Stimulated activated CD4-positive, alpha-beta T cell treated with anti-CD3 and anti-CD28 coated beads, Interleukin-15, amount 100 ng/mL, for 1 hour (primary cell): ENCODE measurements at regions not wholly inside any gene's neighbourhood (a gene's known extent, or its start where the extent isn't known, plus 50 kb on each side); places are given as distances from the start of the nearest gene placed in this dataset.
"Not testable (repeated sequence)": the region's sequence is repeated elsewhere in the genome, so short reads cannot be mapped to it uniquely, and the experiment has no call there.

Experiments
- DNase-seq, 2 donors: peaks; one replicate each; pipeline ENCODE4 v3.0.0-alpha.2; 2020; ENCODE audit warnings: low read depth in 1 of 2, low spot score in 1 of 2

- not testable (repeated sequence) for DNase-seq
Observed at GRCh38 chr11:109967136-109967535, 126.1 kb upstream of the ZC3H12C start.

DNA sequence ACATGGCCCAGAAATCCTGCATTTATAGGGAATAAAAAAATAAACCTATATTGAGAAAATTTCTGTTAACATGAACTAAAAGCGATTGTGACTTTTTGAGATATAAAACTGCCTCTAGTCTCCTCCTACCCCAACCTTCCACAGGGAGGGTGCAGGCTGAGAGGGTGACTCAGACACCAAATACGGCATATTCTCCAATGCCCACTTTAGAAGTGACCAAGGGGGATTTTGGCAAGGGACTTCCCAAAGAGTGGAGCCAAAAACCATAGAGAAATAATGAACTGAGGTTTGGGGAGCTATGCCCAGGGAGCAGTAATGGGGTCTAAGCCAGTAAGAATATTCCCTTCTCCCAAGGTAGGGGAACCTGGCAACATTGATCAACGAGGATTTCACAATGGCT is 124.9 kb upstream of the ZC3H12C start:
- no peak for DNase-seq

- DNase-seq, result no peak
Observed at GRCh38 chr11:109968781-109969180, 124.4 kb upstream of the ZC3H12C start.

- DNase-seq, result no peak
Observed at GRCh38 chr11:109970516-109971183, 122.5 kb upstream of the ZC3H12C start.

DNA sequence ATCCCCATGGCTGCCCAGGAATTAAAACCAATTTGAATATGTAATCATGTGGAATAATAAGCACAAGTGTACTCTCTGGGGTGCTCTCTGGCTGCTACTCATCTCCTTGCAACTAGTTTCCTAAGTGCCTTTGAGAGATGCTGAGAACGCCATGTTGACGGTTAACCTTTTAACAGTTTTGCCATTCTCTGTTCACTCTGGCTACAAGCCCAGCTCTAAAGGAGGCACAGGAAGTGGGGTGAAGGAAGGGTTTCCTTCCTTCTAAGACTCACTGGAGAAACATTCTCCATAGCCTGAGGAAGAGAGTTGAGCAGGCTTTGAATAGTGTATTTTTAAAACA is 122.0 kb upstream of the ZC3H12C start:
- no peak for DNase-seq

DNA sequence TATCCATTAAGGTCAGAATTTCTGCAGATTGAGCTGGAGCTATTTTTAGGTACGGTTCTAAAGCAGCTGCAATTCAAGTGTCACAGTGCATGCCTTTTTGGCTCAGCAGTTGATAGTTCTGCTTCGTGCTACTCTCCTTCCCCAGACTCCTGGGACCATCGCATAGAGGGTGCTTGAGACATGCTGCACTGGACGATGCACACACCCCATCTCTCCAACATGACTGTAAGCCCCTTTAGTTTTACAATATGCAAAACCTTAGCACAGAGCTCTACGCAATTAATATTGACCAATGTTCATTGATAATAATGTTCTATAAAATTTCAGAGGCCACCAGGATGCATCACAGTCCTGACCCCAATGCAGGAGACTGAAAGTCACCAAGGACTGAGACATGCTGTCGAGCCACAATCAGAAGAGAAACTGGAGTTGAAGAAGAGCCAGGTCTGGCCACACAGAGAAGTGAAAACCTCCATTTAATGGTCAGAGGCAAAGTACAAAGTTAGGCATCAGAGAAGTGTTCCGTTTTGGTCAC is 120.9 kb upstream of the ZC3H12C start:
- no peak for DNase-seq

DNA sequence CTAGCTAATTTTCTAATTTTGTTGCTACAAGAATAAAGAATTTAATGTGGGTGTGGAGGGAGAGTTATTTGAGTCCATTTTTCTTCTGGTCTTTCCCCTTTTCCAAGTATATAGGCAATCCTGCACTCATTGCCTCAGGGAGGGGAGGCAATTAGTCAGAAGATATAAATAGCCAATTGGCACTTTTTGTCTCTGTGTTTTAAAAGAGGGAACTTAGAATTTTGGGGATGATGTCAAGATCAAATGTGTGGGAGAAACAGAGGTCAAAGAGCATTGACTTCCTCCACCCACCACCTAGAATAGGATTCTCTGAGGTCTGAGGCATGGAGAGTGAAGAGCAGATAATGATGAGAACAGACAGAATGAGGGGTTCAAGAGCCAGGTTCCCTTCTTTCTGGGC is 120.3 kb upstream of the ZC3H12C start:
- no peak for DNase-seq

DNA sequence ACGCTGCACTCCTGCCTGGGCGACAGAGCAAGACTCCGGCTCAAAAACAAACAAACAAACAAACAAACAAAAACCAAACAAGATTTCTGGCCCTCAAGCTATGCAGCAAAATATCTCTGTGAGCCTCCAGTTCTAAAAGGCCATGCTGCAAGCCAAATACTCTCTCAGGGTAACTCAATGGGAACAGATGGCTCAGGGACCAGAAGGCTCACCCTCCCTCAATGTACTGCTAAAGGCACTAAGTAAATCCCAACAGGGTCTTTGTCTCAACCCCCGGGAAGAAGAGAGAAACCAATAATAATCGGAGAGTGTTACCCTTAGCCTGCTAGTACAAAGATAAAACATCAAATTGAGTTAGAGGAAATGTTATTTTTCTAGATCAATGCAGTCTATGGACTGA is 119.7 kb upstream of the ZC3H12C start:
- no peak for DNase-seq

GRCh38 chr11:109974523-109974922 is 118.7 kb upstream of the ZC3H12C start:
- DNase-seq, result no peak

- DNase-seq, result no peak
Observed at GRCh38 chr11:109978895-109979294, 114.3 kb upstream of the ZC3H12C start.

GRCh38 chr11:109981031-109981636 is 112.1 kb upstream of the ZC3H12C start:
- no peak for DNase-seq

DNA sequence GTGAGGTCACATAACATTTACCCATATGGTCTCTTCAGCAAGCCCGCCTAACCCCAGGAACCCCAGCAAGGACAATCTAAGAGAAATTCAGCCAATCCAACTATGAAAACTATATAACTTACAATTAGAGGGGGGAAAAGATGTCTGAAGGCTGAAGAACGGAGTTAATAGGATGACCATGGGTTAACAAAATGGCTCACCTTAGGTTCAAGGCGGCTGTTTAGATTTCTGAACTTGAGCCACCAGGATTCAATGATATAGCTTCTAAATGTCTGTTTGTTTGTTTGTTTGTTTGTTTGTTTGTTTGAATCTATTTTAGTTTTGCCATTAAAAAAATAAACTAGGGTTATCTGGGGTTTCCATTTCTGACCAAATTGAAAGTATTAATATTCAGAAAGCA is 109.8 kb upstream of the ZC3H12C start:
- no peak for DNase-seq

DNA sequence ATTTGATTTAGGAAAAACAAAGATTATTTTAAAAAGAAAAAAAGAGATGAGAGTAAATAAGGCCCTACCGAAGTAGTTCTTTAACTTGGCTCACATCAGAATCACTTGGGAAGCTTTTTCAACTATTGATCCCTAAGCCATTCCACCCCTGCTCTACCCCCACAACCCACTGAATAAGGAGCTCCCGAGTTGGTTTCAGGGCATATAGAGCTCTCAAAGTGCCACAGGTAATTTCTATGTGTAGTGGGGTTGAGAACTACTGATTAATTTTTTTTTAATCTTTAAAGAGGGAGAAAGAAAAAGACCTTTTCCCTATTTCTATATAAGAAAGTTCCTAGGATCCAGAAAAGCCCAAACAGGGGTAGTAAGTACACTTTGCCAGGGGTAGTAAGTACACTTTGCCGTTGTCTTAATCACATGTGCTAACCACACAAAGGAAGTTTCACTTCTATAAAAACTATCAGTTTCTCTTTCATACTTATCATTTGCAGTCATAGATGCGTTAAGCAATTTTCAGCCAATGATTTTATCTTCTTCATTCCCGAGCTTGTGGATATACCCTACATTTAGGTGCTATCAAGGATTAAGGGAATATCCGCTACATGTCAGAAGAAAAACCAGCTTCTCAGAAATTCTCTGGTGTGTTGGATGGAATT is 108.4 kb upstream of the ZC3H12C start:
- DNase-seq, result no peak

DNA sequence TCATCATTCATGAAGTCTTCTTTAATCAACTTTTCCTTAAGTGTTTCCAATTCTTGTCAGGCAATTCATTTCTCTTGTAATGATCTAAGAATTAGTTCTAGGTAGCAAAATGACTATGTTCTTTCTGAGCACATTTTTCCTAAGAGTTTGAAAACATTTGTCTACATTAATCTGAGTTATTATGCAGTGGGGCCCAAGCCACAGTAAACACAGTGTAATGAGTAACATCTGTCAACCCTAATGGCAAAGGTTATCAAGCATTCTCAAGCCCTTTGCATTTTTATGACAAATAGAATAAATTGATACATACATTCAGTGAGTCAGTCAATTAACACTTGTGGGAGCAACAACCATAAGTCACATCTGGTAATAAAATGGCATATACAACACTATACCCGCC is 106.7 kb upstream of the ZC3H12C start:
- no peak for DNase-seq

DNA sequence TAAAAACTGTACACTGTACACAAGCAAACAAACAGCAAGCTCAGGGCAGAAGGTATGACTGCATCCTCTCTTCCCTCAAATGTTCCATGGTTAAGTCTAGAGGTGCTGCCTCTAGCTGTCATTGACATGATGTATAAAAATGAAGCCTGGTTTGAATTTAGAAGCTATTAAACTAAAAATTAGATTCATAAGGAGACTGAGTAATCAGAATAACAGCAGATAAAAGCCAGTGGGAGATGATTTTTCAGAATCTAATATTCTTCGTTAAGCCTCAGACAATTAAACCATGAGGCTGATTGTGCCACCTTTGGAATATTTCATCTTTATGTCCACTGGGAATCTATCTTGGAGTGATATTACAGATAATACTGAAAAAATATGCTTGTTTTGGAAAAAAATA is 101.4 kb upstream of the ZC3H12C start:
- no peak for DNase-seq

DNA sequence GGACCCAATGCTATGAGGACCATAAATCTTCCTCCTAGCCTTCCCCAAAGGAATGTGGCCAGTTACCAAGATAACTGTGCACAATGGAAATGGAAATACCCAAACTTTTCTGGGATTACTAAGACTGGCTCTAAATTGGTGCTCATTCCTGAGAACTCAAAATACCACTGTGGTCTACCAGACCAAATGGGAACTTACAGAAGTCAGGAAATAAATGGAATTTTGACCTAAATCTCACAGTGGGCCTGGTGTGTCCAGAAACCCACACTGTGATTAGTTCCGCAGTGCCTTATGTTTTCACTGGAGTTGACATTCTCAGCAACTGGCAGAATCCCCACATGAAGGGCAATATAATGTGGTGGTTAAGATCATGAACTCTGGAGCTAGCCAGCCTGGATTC is 99.4 kb upstream of the ZC3H12C start:
- no peak for DNase-seq

DNA sequence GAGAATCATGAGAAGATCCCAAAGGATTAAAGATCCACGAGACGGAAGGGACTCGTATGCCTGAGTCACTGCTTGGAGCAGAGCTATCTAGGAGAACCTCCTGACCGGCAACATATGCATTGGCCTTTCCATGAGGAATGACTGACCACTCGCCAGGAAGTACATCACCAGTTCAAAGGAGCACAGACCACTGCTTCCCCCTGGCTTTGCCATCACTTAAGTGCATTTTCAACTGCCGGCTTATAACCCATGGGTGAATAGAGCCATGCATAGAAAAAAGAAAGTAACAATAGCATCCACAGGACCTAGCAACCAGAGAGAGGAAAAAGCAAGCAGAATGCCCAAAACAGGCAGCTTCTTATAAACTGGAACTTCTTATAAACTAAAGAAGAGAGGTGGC is 98.3 kb upstream of the ZC3H12C start:
- DNase-seq, result no peak

DNA sequence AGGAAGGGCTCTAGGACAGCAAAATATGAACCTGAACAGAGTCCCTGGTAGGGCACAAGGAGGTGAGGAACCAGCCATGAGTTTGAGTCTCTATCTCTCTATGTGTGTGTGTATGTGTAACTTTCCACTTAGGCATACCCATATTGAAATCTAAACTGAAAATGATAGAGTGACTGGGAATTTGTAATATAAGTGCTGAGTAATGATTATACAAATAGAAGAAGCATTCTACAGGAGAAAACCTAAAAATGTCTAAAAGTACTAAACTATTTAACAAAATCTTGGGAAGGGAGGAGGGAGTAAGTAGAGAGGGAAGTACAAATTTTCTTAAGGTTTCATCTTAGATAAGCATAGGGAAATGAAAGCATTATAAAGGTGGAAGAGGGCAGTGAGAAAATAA is 97.1 kb upstream of the ZC3H12C start:
- DNase-seq, result no peak

GRCh38 chr11:109998921-109999320 is 94.3 kb upstream of the ZC3H12C start:
- DNase-seq, result no peak

DNA sequence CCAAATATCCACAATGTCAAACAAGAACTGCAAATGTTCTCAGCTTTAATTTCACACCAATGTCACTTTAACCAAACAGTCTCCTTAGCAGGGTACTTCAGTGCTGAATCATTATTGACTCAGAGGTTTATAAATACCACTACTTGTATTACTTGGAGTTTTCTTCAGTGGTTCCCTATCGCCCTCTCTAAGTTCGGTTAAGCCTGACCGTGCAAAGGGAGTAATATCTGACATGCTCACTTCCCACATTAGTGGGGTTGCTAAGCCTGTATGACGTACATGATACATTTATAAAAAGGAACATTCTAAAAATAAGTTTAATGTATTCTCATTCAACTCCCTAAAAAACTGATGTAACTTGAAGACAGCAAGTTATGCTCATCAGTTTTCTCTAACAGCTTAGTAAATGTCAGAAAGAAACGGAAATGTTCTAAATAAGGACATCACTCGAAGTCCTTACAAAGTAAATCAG is 93.1 kb upstream of the ZC3H12C start:
- no peak for DNase-seq

DNA sequence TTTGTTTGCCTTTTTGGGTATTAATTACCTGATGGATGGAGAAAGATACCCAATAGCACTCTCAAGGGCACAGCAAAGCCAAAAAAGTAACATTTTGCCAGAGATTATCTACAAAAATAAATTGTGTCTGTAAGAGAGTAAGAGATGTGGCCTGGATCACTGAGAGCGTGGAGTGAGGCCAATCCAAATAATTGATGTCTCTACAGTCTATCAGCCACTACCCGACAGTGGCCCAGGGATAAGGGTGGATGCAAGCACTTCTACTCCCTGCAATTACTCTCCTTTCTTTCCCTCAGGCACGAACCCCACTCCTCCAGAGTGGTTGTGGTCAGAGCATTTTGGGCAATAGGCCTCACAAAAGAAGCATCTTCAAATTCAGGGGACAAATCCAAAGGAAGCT is 92.3 kb upstream of the ZC3H12C start:
- DNase-seq, result no peak

DNA sequence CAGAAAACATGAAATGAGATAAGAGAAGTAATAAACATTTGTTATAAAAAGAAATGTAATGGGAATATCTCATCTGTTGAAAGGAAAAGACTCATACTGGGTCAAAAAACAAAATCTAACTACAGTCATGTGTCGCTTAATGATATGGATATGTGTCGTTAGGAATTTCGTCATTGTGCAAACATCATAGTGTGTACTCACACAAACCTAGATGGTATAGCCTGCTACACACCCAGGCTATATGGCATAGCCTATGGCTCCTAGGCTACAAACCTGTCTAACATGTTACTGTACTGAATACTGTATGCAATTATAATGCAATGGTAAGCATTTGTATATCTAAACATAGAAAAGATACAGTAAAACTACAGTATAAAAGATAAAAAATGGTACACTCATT is 89.8 kb upstream of the ZC3H12C start:
- DNase-seq, result no peak
